K562 (cell line): ENCODE measurements at regions not wholly inside any gene's neighbourhood (a gene's known extent, or its start where the extent isn't known, plus 50 kb on each side); places are given as distances from the start of the nearest gene placed in this dataset.

Experiments used
- ATAC-seq: fragments of 200-7000 bp; cut with Tn5 transposase; 3 replicates; pipeline ENCODE4 v1.9.1; 2020; ENCODE audit warnings: moderate library complexity
- BruUV-seq: library from RNA; stranded (reverse); fragments of 400-500 nt; replicated peaks from 2 replicates; lab custom pipeline; 2021; lab: Mats Ljungman, UMichigan
- CTCF ChIA-PET: fragments of 300-600 bp; formaldehyde crosslinking; extraction: SDS; loops from one replicate; lab custom pipeline; 2021; ENCODE audit warnings: low intra/inter-chr PET ratio; lab: Yijun Ruan, JAX
- POLR2A ChIA-PET: fragments of 300-600, 350-650 bp; sonication (Branson Sonifier 250); formaldehyde crosslinking; extraction: SDS; loops from one replicate; lab custom pipeline; 2021; ENCODE audit warnings: antibody characterized with exemption, inconsistent platforms; lab: Yijun Ruan, JAX
- DNase-seq, 4 experiments: peaks; one replicate each; pipeline versions ENCODE4 v3.0.0 to v3.0.0-alpha.2; 2011 to 2018; ENCODE audit warnings: low spot score in 3 of 4, mixed read lengths in 3 of 4; ENCODE audit errors: extremely low read depth in 1 of 4
- FAIRE-seq: peaks from 2 replicates; lab custom pipeline; 2011; peaks lifted over from hg19 to GRCh38; lab: Jason Lieb, UNC
- H2AFZ ChIP-seq: 2 replicates; pipeline ENCODE4 v1.6.0; 2011; ENCODE audit warnings: low read depth, low read length, control low read depth, inconsistent platforms
- H3K27ac ChIP-seq: fragments of 200-600 bp; 3 replicates; pipeline ENCODE4 v1.8.0; 2011; ENCODE audit warnings: low read depth, mild to moderate bottlenecking, control low read depth, inconsistent platforms, low read length, moderate library complexity, mixed read lengths; ENCODE audit errors: extremely low read depth
- H3K27me3 ChIP-seq, 2 experiments: fragments of 300-600 bp in 1 of 2; 2 replicates in 1 of 2; 3 replicates in 1 of 2; pipeline versions ENCODE4 v1.6.0 to v1.8.0; 2011; ENCODE audit warnings: inconsistent platforms in 2 of 2, low read length in 2 of 2, mild to moderate bottlenecking in 1 of 2, mixed read lengths in 1 of 2, moderate library complexity in 1 of 2; ENCODE audit not compliant: control insufficient read depth in 2 of 2, insufficient read depth in 2 of 2
- H3K36me3 ChIP-seq: fragments of 300-600 bp; 3 replicates; pipeline ENCODE4 v1.8.0; 2011; ENCODE audit warnings: mild to moderate bottlenecking, low read length, inconsistent platforms; ENCODE audit not compliant: control insufficient read depth, insufficient read depth
- H3K4me1 ChIP-seq, 2 experiments: fragments of 200-600 bp in 1 of 2; replicated peaks in 1 of 2; 2 replicates in 1 of 2; 3 replicates in 1 of 2; pipeline versions ENCODE4 v1.5.1 to v1.8.0; 2011; ENCODE audit warnings: inconsistent platforms in 2 of 2, low read length in 2 of 2, mild to moderate bottlenecking in 1 of 2, mixed read lengths in 1 of 2, moderate library complexity in 1 of 2; ENCODE audit not compliant: control insufficient read depth in 2 of 2, insufficient read depth in 2 of 2
- H3K4me2 ChIP-seq: 2 replicates; pipeline ENCODE4 v1.6.1; 2011; ENCODE audit warnings: low read length, control low read depth, inconsistent platforms, mixed read lengths; ENCODE audit not compliant: insufficient read depth
- H3K4me3 ChIP-seq: fragments of 200-600 bp; sonication (generic), shearing (Covaris generic); 2 replicates; pipeline ENCODE4 v1.5.1; 2016; ENCODE audit warnings: control low read depth, inconsistent platforms
- H3K79me2 ChIP-seq: fragments of 200-600 bp; 3 replicates; pipeline ENCODE4 v1.8.0; 2011; ENCODE audit warnings: low read length, inconsistent platforms; ENCODE audit not compliant: control insufficient read depth, insufficient read depth
- H3K9ac ChIP-seq, 2 experiments: 2 replicates each; pipeline versions ENCODE4 v1.6.0 to v1.6.1; 2011; ENCODE audit warnings: low read depth in 2 of 2, low read length in 2 of 2, control low read depth in 1 of 2, inconsistent platforms in 1 of 2, mild to moderate bottlenecking in 1 of 2, mixed read lengths in 1 of 2; ENCODE audit not compliant: insufficient read depth in 1 of 2
- H3K9me1 ChIP-seq: one replicate; pipeline ENCODE4 v1.6.0; 2011; ENCODE audit warnings: inconsistent platforms, mild to moderate bottlenecking, low read length, moderate library complexity; ENCODE audit not compliant: control insufficient read depth, insufficient read depth
- H3K9me3 ChIP-seq: replicated peaks from 2 replicates; pipeline ENCODE4 v1.5.1; 2011; ENCODE audit warnings: low read depth, low read length, inconsistent platforms; ENCODE audit not compliant: control insufficient read depth, insufficient read depth
- H4K20me1 ChIP-seq: replicated peaks from 2 replicates; pipeline ENCODE4 v1.6.1; 2011; ENCODE audit warnings: low read length, inconsistent platforms, mixed read lengths; ENCODE audit not compliant: control insufficient read depth, insufficient read depth
- CREB3L1 ChIP-seq: fragments of 450-650 bp; IDR thresholded peaks from 2 replicates; pipeline ENCODE4 v1.6.1; 2014; ENCODE audit warnings: low read depth, mild to moderate bottlenecking, moderate library complexity, borderline replicate concordance
- ETS2 ChIP-seq: IDR thresholded peaks from 2 replicates; pipeline ENCODE4 v1.6.1; 2016; ENCODE audit warnings: borderline replicate concordance, missing genetic modification characterization, mild to moderate bottlenecking, moderate library complexity, missing compliant biosample characterization; ENCODE audit not compliant: poor library complexity, severe bottlenecking
- ETV1 ChIP-seq: fragments of 450-650 bp; conservative IDR thresholded peaks from 2 replicates; pipeline ENCODE4 v1.6.1; 2016; ENCODE audit warnings: missing genetic modification characterization, control low read depth, low read depth, missing compliant biosample characterization
- FOXP1 ChIP-seq: sonication (generic); formaldehyde crosslinking; IDR thresholded peaks from 2 replicates; pipeline ENCODE4 v1.8.0; 2022; ENCODE audit warnings: mild to moderate bottlenecking, missing genetic modification reagents
- HDGF ChIP-seq: fragments of 450-650 bp; IDR thresholded peaks from 2 replicates; pipeline ENCODE4 v1.6.1; 2016
- HNRNPK ChIP-seq: fragments of 200-400 bp; formaldehyde crosslinking; IDR thresholded peaks from one replicate; pipeline ENCODE4 v1.6.1; 2018; ENCODE audit warnings: mild to moderate bottlenecking, low read depth, low read length; ENCODE audit not compliant: poor library complexity, severe bottlenecking
- KDM2B ChIP-seq: fragments of 250-450 bp; sonication (Bioruptor Pico); IDR thresholded peaks from 2 replicates; pipeline ENCODE4 v1.8.0; 2021; ENCODE audit warnings: mild to moderate bottlenecking, moderate library complexity
- MCM3 ChIP-seq: fragments of 450-650 bp; IDR thresholded peaks from 2 replicates; pipeline ENCODE4 v1.6.1; 2016
- NR2C1 ChIP-seq, 2 experiments: fragments of 450-650 bp; IDR thresholded peaks; 2 replicates each; pipeline ENCODE4 v1.6.1; 2017; ENCODE audit warnings: mild to moderate bottlenecking in 2 of 2, antibody characterized with exemption in 1 of 2, inconsistent platforms in 1 of 2, missing compliant biosample characterization in 1 of 2, missing genetic modification characterization in 1 of 2
- PBX2 ChIP-seq, 2 experiments: IDR thresholded peaks in 1 of 2; conservative IDR thresholded peaks in 1 of 2; 2 replicates each; pipeline ENCODE4 v1.6.1; 2016; ENCODE audit warnings: low read depth in 2 of 2, mild to moderate bottlenecking in 1 of 2, missing compliant biosample characterization in 1 of 2, missing genetic modification characterization in 1 of 2, moderate library complexity in 1 of 2
- PTTG1 ChIP-seq: fragments of 450-650 bp; IDR thresholded peaks from 2 replicates; pipeline ENCODE4 v1.6.1; 2016; ENCODE audit warnings: low read depth, mild to moderate bottlenecking, missing genetic modification characterization, missing compliant biosample characterization
- XRCC4 ChIP-seq: IDR thresholded peaks from one replicate; pipeline ENCODE4 v1.6.1; 2011; ENCODE audit not compliant: insufficient read depth, insufficient read length; ENCODE audit errors: extremely low read depth
- ZBTB26 ChIP-seq: fragments of 450-650 bp; formaldehyde crosslinking; IDR thresholded peaks from 2 replicates; pipeline ENCODE4 v1.4.0; 2022; ENCODE audit warnings: missing genetic modification characterization
- ZNF165 ChIP-seq: fragments of 250-450 bp; sonication (Bioruptor Pico); IDR thresholded peaks from 2 replicates; pipeline ENCODE4 v1.4.0; 2020; ENCODE audit warnings: borderline replicate concordance
- WGBS: fragments of 100-300 bp; shearing (Covaris generic); methylation state at CpG from one replicate; pipeline ENCODE4 v1.1.6; 2016; ENCODE audit warnings: low coverage, mixed read lengths; ENCODE audit not compliant: insufficient coverage; ENCODE audit errors: missing lambda C conversion rate; 5-methylcytosine and 5-hydroxymethylcytosine counted together
- in situ Hi-C: fragments of 300-500 bp; cut with MboI; formaldehyde crosslinking; loops from 4 replicates; pipeline ENCODE4 v1.15.0; 2018; ENCODE audit warnings: inconsistent platforms, mixed read lengths
- intact Hi-C: fragments of 100-400 bp; cut with micrococcal nuclease; formaldehyde crosslinking; loops from 2 replicates; pipeline ENCODE4 v1.14.2; 2022
- TF ChIP-seq, protein P1 (sequence below): fragments of 250-450 bp; sonication (Bioruptor Pico); IDR thresholded peaks from 2 replicates; pipeline ENCODE4 v1.4.0; 2020; ENCODE audit warnings: mild to moderate bottlenecking

DNA sequence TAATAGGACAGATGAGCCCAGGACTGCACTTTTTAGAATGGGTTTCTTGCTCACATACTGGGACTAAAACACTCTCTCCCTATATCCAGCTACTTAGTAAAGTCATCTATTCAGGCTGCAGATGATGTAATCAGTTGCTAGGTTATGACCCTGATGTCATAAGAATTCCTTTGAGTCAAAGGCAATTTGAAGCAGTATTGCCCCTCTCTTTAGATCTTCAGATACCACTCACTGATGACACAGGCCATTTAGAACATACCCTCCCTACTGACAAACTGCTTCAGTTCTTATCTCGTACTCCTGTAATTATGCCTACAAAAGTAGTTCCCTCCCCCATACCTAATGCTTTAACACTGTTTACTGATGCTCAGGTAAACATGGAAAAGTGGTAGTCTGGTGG, 450.1 kb upstream of the RASGRP1 start:
- no peaks in the 10 kb centered on the region for H3K9me3 ChIP-seq
- TF ChIP-seq FOXP1 (CRISPR knock-in tag) (no peak), NR2C1 (IDR thresholded peaks at IDR 0.05) (no peak), NR2C1 (tag; IDR thresholded peaks at IDR 0.05) (no peak), PTTG1 (tag) (no peak), ETS2 (no peak), HDGF (no peak), ZBTB26 (CRISPR knock-in tag) (no peak), KDM2B (CRISPR knock-in tag) (no peak), HNRNPK (no peak), MCM3 (no peak), ZNF165 (CRISPR knock-in tag) (no peak), CREB3L1 (no peak), PBX2 (CRISPR knock-in tag; IDR thresholded peaks at IDR 0.05; ENCODE audit: low read depth) (no peak), PBX2 (tag; conservative IDR thresholded peaks at IDR 0.05; ENCODE audit: low read depth) (no peak), ETV1 (tag) (no peak), XRCC4 (no peak)
- TF ChIP-seq, protein P1, sequence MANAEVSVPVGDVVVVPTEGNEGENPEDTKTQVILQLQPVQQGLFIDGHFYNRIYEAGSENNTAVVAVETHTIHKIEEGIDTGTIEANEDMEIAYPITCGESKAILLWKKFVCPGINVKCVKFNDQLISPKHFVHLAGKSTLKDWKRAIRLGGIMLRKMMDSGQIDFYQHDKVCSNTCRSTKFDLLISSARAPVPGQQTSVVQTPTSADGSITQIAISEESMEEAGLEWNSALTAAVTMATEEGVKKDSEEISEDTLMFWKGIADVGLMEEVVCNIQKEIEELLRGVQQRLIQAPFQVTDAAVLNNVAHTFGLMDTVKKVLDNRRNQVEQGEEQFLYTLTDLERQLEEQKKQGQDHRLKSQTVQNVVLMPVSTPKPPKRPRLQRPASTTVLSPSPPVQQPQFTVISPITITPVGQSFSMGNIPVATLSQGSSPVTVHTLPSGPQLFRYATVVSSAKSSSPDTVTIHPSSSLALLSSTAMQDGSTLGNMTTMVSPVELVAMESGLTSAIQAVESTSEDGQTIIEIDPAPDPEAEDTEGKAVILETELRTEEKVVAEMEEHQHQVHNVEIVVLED = no peak
- H3K36me3 ChIP-seq = no peaks in the 10 kb centered on the region
- H3K4me1 ChIP-seq = no peaks in the 10 kb centered on the region
- no peak overlapping the region for H3K27ac ChIP-seq
- in situ Hi-C loops = no loop called here
- POLR2A ChIA-PET = interaction anchor here (0.6 kb wide), 1 partner anchor 305 kb away, joined by 3 read pairs; no protein-coding TSS in a partner anchor
- 0% methylated on average over 1 of the region's 1 CpG for WGBS
- H3K27me3 ChIP-seq = no peaks in the 10 kb centered on the region
- no peak overlapping the region for H2AFZ ChIP-seq
- no peaks in the 10 kb centered on the region for H3K9me1 ChIP-seq
- no peak overlapping the region for H3K9ac ChIP-seq
- H3K4me2 ChIP-seq = no peak overlapping the region
- H3K4me3 ChIP-seq = no peak overlapping the region
- no peaks in the 10 kb centered on the region for H4K20me1 ChIP-seq
- CTCF ChIA-PET = no interaction called here
- no peak for DNase-seq
- FAIRE-seq = no peak
- BruUV-seq = no TSS peak
- no peak for ATAC-seq
- intact Hi-C loops = no loop called here
- no peaks in the 10 kb centered on the region for H3K79me2 ChIP-seq
